PFSK-1 (cell line): ENCODE measurements at regions not wholly inside any gene's neighbourhood (a gene's known extent, or its start where the extent isn't known, plus 50 kb on each side); places are given as distances from the start of the nearest gene placed in this dataset.

Experiments used
- FOXP2 ChIP-seq: optimal IDR thresholded peaks from 2 replicates; pipeline ENCODE3; 2011; ENCODE audit warnings: borderline replicate concordance, control low read depth, inconsistent platforms; ENCODE audit not compliant: insufficient read depth; ENCODE audit errors: extremely low read length, extremely low read depth
- POLR2AphosphoS5 ChIP-seq: IDR thresholded peaks from 2 replicates; pipeline ENCODE4 v1.6.1; 2012; ENCODE audit warnings: low read depth, mild to moderate bottlenecking, control low read depth, low read length, moderate library complexity
- SIN3A ChIP-seq: IDR thresholded peaks from 2 replicates; pipeline ENCODE4 v1.6.1; 2012; ENCODE audit warnings: mild to moderate bottlenecking, low read length, moderate library complexity, borderline replicate concordance; ENCODE audit not compliant: insufficient read depth
- TAF1 ChIP-seq: IDR thresholded peaks from 2 replicates; pipeline ENCODE4 v1.6.1; 2012; ENCODE audit warnings: low read length, control low read depth, borderline replicate concordance; ENCODE audit not compliant: insufficient read depth
- TF ChIP-seq, protein P1 (sequence below), 2 experiments: IDR thresholded peaks; 2 replicates each; pipeline versions ENCODE4 v1.6.1 to v1.8.0; 2011 to 2012; ENCODE audit warnings: low read depth in 2 of 2, low read length in 2 of 2, control low read depth in 1 of 2, inconsistent platforms in 1 of 2, mild to moderate bottlenecking in 1 of 2, moderate library complexity in 1 of 2; ENCODE audit not compliant: insufficient read depth in 1 of 2

DNA sequence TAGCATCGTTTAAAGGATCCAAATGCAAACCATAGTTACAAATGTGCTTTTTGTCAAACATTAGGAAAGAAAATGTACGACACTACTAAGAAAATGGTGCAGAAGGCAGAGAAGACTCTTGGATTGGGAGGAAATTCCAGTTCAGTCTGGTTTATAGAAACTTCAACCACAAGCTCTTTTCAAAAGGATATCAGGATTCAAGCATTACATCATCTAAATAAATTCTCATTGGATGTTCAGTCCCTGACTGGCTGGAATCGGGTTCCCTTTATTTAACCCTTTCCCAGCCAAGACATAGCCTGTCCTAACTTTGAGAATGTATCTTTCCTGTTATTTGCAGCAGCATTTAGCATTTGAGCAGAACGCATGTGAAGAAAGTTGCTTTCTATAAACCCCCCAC, 184.6 kb downstream of the LMO4 start:
- TF ChIP-seq POLR2AphosphoS5 (no peak), SIN3A (no peak)

DNA sequence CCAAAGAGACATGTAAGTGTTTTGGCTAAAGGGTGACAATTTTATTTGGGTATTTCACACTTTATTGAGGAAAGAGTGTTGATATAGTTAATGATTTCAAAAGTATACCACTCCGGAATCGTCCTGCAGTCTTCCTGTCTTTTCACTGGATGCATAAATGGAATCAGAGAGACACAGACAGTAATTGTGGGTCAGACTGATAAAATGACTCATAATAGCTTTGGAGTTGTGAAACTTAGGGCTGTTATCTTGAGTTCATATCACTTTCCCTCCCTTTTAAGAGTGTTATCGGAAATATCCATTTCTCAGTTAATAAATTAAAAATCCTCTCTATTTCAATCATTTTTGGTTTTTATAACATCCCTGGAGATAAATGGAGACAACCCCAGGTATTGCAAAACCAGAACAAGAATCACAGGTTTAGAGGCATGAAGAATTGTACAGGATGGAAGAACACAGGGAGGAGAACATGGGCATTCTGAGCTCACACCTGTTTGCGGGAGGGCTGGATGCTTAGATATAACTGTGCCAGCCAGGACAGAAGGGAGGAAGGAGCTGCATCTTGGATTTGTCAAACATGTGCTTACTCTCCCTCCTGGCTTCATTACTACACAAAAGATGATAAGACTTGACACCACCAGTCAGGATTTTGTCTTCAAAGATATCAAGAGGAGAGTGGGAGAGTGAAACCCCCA, 185.4 kb downstream of the LMO4 start:
- TF ChIP-seq TAF1 (no peak), POLR2AphosphoS5 (no peak), FOXP2 (no peak), SIN3A (no peak)
- TF ChIP-seq, protein P1, sequence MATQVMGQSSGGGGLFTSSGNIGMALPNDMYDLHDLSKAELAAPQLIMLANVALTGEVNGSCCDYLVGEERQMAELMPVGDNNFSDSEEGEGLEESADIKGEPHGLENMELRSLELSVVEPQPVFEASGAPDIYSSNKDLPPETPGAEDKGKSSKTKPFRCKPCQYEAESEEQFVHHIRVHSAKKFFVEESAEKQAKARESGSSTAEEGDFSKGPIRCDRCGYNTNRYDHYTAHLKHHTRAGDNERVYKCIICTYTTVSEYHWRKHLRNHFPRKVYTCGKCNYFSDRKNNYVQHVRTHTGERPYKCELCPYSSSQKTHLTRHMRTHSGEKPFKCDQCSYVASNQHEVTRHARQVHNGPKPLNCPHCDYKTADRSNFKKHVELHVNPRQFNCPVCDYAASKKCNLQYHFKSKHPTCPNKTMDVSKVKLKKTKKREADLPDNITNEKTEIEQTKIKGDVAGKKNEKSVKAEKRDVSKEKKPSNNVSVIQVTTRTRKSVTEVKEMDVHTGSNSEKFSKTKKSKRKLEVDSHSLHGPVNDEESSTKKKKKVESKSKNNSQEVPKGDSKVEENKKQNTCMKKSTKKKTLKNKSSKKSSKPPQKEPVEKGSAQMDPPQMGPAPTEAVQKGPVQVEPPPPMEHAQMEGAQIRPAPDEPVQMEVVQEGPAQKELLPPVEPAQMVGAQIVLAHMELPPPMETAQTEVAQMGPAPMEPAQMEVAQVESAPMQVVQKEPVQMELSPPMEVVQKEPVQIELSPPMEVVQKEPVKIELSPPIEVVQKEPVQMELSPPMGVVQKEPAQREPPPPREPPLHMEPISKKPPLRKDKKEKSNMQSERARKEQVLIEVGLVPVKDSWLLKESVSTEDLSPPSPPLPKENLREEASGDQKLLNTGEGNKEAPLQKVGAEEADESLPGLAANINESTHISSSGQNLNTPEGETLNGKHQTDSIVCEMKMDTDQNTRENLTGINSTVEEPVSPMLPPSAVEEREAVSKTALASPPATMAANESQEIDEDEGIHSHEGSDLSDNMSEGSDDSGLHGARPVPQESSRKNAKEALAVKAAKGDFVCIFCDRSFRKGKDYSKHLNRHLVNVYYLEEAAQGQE (IDR thresholded peaks at IDR 0.05; ENCODE audit: insufficient read depth in 1 of 2, low read depth in 2 of 2, low read length in 2 of 2): no peak

DNA sequence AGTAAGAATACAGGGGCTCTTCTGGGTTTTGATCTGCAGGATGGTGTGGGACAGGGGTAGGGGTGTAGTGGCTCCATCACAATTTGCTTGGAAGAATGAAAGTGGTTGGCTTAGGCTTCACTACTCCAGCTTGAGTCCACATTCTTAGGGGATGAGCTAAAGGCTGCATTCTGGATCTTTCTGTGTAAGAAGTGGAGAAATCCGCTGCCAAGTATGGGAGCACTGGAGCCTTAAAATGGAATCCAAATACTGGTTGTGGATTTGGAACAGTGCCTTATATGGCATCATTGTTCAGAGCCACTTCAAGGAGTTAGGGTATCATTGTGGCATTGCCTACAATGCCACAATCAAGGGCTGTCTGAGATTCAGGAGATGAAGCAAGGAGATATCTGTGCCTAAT, 187.1 kb downstream of the LMO4 start:
- no peak for TF ChIP-seq TAF1

DNA sequence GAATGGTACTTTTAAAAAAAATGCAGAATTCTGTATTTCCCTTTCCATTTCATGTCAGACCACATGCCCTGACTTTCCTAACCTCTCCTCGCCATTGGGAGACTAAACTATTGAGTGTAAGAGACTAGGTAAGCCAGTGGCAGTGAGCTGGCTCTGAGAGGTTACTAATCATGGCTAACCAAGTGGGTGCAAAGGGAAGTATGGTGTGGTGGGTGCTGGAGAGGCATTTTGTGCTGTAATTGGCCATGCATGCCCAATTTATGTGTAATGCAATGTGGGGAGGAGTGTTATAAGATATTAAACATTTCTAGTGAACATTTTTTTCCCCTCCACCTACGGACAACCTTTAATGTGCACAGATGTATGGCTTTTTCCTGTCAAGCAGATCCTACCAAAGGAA, 190.1 kb downstream of the LMO4 start:
- TF ChIP-seq POLR2AphosphoS5: no peak
- TF ChIP-seq FOXP2: no peak
- no peak for TF ChIP-seq SIN3A
- TF ChIP-seq, protein P1 (IDR thresholded peaks at IDR 0.05; ENCODE audit: insufficient read depth in 1 of 2, low read depth in 2 of 2, low read length in 2 of 2): no peak
- TF ChIP-seq TAF1: no peak

DNA sequence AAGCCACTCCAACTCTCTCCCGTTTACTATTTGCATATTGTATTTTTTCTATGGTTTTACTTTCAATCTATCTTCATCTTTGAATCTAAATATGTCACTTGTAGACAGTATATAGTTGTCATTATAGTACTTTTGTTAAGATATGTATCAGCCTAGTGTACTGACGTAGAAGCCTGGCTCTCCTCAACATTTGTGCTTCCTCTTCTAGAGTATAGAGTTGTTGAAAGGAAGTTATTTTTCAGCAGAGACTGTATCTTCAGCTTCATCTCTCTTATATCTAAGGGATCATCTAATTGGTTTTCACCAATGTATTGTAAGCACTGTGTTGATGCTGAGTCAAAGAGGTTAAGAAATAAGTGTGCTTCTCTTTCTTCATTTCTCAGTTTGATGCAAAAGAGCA, 192.8 kb downstream of the LMO4 start:
- TF ChIP-seq POLR2AphosphoS5: no peak
- TF ChIP-seq, protein P1 (IDR thresholded peaks at IDR 0.05; ENCODE audit: insufficient read depth in 1 of 2, low read depth in 2 of 2, low read length in 2 of 2): no peak
- no peak for TF ChIP-seq FOXP2
- TF ChIP-seq TAF1: no peak
- no peak for TF ChIP-seq SIN3A

DNA sequence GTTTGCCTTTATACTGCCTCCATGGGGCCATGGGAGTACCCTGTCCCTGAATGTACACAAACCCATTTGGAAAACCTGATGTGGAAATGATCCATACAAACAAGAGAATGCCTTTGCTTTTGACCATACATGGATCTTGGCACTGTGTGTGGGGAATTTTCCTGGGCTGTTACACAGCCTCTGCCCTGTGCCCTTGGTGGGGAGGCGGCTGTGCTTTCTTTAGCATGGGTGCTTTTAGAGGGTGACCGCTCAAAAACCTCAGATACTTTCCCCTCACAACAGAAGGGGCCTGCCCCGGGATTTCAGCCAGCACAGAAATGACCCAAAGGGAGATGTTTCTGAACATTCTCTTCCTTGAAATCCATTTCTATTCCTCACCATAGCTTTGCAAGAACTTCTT, 194.8 kb downstream of the LMO4 start:
- TF ChIP-seq SIN3A (no peak), TAF1 (no peak), POLR2AphosphoS5 (no peak), FOXP2 (no peak)
- TF ChIP-seq, protein P1 (IDR thresholded peaks at IDR 0.05; ENCODE audit: insufficient read depth in 1 of 2, low read depth in 2 of 2, low read length in 2 of 2): no peak
